Gastrocnemius medialis (tissue), 4 donors: ENCODE measurements at regions not wholly inside any gene's neighbourhood (a gene's known extent, or its start where the extent isn't known, plus 50 kb on each side); places are given as distances from the start of the nearest gene placed in this dataset.

ENCODE experiments used
- ATAC-seq, 2 donors: fragments of 150-250 bp; one replicate each; pipeline ENCODE4 v1.9.1; 2016
- DNase-seq, 2 donors: peaks; one replicate each; pipeline ENCODE4 v3.0.0-alpha.2; 2019
- H3K27ac ChIP-seq, 4 donors: fragments of 200-600 bp; sonication (generic); 1 replicate in 1 of 4; 2 replicates in 3 of 4; pipeline ENCODE4 v1.5.1; 2016 to 2018; ENCODE audit warnings: mild to moderate bottlenecking in 2 of 4, moderate library complexity in 1 of 4
- H3K27me3 ChIP-seq, 3 donors: fragments of 200-600 bp; sonication (generic) in 2 of 3; 1 replicate in 1 of 3; 2 replicates in 2 of 3; pipeline versions ENCODE4 v1.5.1 to v1.6.0; 2016 to 2019; ENCODE audit warnings: mild to moderate bottlenecking in 1 of 3, moderate library complexity in 1 of 3
- H3K36me3 ChIP-seq, 2 donors: fragments of 200-600 bp; sonication (generic) in 1 of 2; one replicate each; pipeline ENCODE4 v1.5.1; 2017 to 2018
- H3K4me1 ChIP-seq, 2 donors: fragments of 200-600 bp; sonication (generic) in 1 of 2; one replicate each; pipeline ENCODE4 v1.5.1; 2016 to 2017; ENCODE audit warnings: mild to moderate bottlenecking in 2 of 2
- H3K4me3 ChIP-seq, 4 donors: fragments of 200-600 bp; sonication (generic) in 3 of 4; 1 replicate in 1 of 4; 2 replicates in 3 of 4; pipeline ENCODE4 v1.5.1; 2016 to 2019; ENCODE audit warnings: mild to moderate bottlenecking in 2 of 4
- H3K9me3 ChIP-seq, 3 donors: fragments of 200-600 bp; sonication (generic) in 2 of 3; 1 replicate in 1 of 3; 2 replicates in 2 of 3; pipeline ENCODE4 v1.5.1; 2016 to 2019
- CTCF ChIP-seq, 5 experiments: fragments of 450-650 bp in 3 of 5; fragments of 200-600 bp in 2 of 5; sonication (generic) in 2 of 5; IDR thresholded peaks in 4 of 5; conservative IDR thresholded peaks in 1 of 5; 1 replicate in 4 of 5; 2 replicates in 1 of 5; pipeline ENCODE4 v1.5.1; 2016 to 2019; ENCODE audit warnings: antibody characterized with exemption in 5 of 5, mild to moderate bottlenecking in 3 of 5, moderate library complexity in 3 of 5
- POLR2A ChIP-seq, 2 donors: fragments of 450-650 bp; IDR thresholded peaks; one replicate each; pipeline ENCODE4 v1.6.1; 2017; ENCODE audit warnings: antibody characterized with exemption in 2 of 2, mild to moderate bottlenecking in 2 of 2, moderate library complexity in 2 of 2
- in situ Hi-C, 4 donors: fragments of 200-750 bp; cut with MboI; loops; one replicate each; pipeline versions ENCODE4 v1.15.0 to v1.8.0; 2017; ENCODE audit warnings: low sequenced_read_pairs in 4 of 4
- intact Hi-C: fragments of 100-400 bp; cut with DNase I; formaldehyde crosslinking; loops from one replicate; pipeline ENCODE4 v1.15.1; 2023; ENCODE audit warnings: low total_unique reads

- no peak overlapping the region for H3K4me3 ChIP-seq
- DNase-seq (no peak), ATAC-seq (no peak)
These were observed 180.6 kb upstream of the CDH8 start for GRCh38 chr16:62216837-62217236.

GRCh38 chr16:62213763-62214162 is 177.5 kb upstream of the CDH8 start:
- no peak for ATAC-seq
- in situ Hi-C loops (no loop called here), intact Hi-C loops (no loop called here)
- Histone ChIP-seq H3K36me3 (no peaks in the 10 kb centered on the region), H3K4me1 (no peaks in the 10 kb centered on the region), H3K27ac (no peak overlapping the region), H3K27me3 (no peaks in the 10 kb centered on the region), H3K4me3 (no peak overlapping the region), H3K9me3 (no peaks in the 10 kb centered on the region)
- no peak for TF ChIP-seq CTCF (IDR thresholded peaks at IDR 0.05 in 4 of 5, conservative IDR thresholded peaks at IDR 0.05 in 1 of 5)
- no peak for TF ChIP-seq POLR2A (IDR thresholded peaks at IDR 0.05)
- no peak for DNase-seq

More at GRCh38 chr16:62216837-62217236, 180.6 kb upstream of the CDH8 start:
- Histone ChIP-seq H3K9me3 (no peaks in the 10 kb centered on the region), H3K27me3 (no peaks in the 10 kb centered on the region), H3K27ac (no peak overlapping the region), H3K36me3 (no peaks in the 10 kb centered on the region), H3K4me1 (no peaks in the 10 kb centered on the region)
- TF ChIP-seq CTCF (IDR thresholded peaks at IDR 0.05 in 4 of 5, conservative IDR thresholded peaks at IDR 0.05 in 1 of 5) = no peak
- TF ChIP-seq POLR2A (IDR thresholded peaks at IDR 0.05) = no peak
- in situ Hi-C loops (no loop called here), intact Hi-C loops (no loop called here)

- TF ChIP-seq CTCF (IDR thresholded peaks at IDR 0.05 in 4 of 5, conservative IDR thresholded peaks at IDR 0.05 in 1 of 5) (no peak), POLR2A (IDR thresholded peaks at IDR 0.05) (no peak)
- in situ Hi-C loops (no loop called here), intact Hi-C loops (no loop called here)
- DNase-seq (no peak), ATAC-seq (no peak)
- no peak overlapping the region for H3K27ac ChIP-seq
- no peaks in the 10 kb centered on the region for H3K36me3 ChIP-seq
- H3K9me3 ChIP-seq = no peaks in the 10 kb centered on the region
- no peaks in the 10 kb centered on the region for H3K4me1 ChIP-seq
- no peaks in the 10 kb centered on the region for H3K27me3 ChIP-seq
- no peak overlapping the region for H3K4me3 ChIP-seq
These were observed 172.7 kb upstream of the CDH8 start for GRCh38 chr16:62208934-62209333.

- Histone ChIP-seq H3K27me3 (no peaks in the 10 kb centered on the region), H3K4me3 (no peak overlapping the region), H3K4me1 (no peaks in the 10 kb centered on the region), H3K36me3 (no peaks in the 10 kb centered on the region), H3K9me3 (no peaks in the 10 kb centered on the region), H3K27ac (no peak overlapping the region)
- TF ChIP-seq CTCF (IDR thresholded peaks at IDR 0.05 in 4 of 5, conservative IDR thresholded peaks at IDR 0.05 in 1 of 5) = no peak
- no peak for TF ChIP-seq POLR2A (IDR thresholded peaks at IDR 0.05)
- ATAC-seq = no peak
- in situ Hi-C loops (no loop called here), intact Hi-C loops (no loop called here)
- no peak for DNase-seq
These were observed 169.2 kb upstream of the CDH8 start for GRCh38 chr16:62205459-62205858.

- H3K4me3 ChIP-seq = no peak overlapping the region
- DNase-seq (no peak), ATAC-seq (no peak)
- in situ Hi-C loops = no loop called here
- H3K36me3 ChIP-seq = no peaks in the 10 kb centered on the region
- H3K27ac ChIP-seq = no peak overlapping the region
- TF ChIP-seq CTCF (IDR thresholded peaks at IDR 0.05 in 4 of 5, conservative IDR thresholded peaks at IDR 0.05 in 1 of 5) (no peak), POLR2A (IDR thresholded peaks at IDR 0.05) (no peak)
- H3K4me1 ChIP-seq = no peaks in the 10 kb centered on the region
- no peaks in the 10 kb centered on the region for H3K9me3 ChIP-seq
- intact Hi-C loops = no loop called here
- H3K27me3 ChIP-seq = no peaks in the 10 kb centered on the region
These were observed 165.7 kb upstream of the CDH8 start for GRCh38 chr16:62201911-62202310.
